HEK293T (cell line): ENCODE measurements at regions not wholly inside any gene's neighbourhood (a gene's known extent, or its start where the extent isn't known, plus 50 kb on each side); places are given as distances from the start of the nearest gene placed in this dataset.

Source experiments
- ARNT ChIP-seq: fragments of 450-650 bp; IDR thresholded peaks from 2 replicates; pipeline ENCODE4 v1.6.1; 2017; ENCODE audit warnings: mild to moderate bottlenecking
- FOXA1 ChIP-seq: fragments of 450-650 bp; IDR thresholded peaks from 2 replicates; pipeline ENCODE4 v1.6.1; 2016; ENCODE audit warnings: mild to moderate bottlenecking
- HDGF ChIP-seq: fragments of 450-650 bp; IDR thresholded peaks from 2 replicates; pipeline ENCODE4 v1.6.1; 2017; ENCODE audit warnings: antibody characterized with exemption, borderline replicate concordance
- LEF1 ChIP-seq: fragments of 450-650 bp; IDR thresholded peaks from 2 replicates; pipeline ENCODE4 v1.6.1; 2017; ENCODE audit warnings: mild to moderate bottlenecking, borderline replicate concordance
- SP1 ChIP-seq: fragments of 450-650 bp; IDR thresholded peaks from 2 replicates; pipeline ENCODE4 v1.6.1; 2017
- SUZ12 ChIP-seq: fragments of 450-650 bp; IDR thresholded peaks from 2 replicates; pipeline ENCODE4 v1.6.1; 2016; ENCODE audit warnings: mild to moderate bottlenecking
- ZNF384 ChIP-seq: fragments of 450-650 bp; IDR thresholded peaks from 2 replicates; pipeline ENCODE4 v1.6.1; 2016

- TF ChIP-seq HDGF (no peak), ARNT (no peak), SP1 (no peak), FOXA1 (no peak), ZNF384 (no peak), SUZ12 (no peak), LEF1 (no peak)
Observed at GRCh38 chr20:40446888-40447287, 242.1 kb downstream of the MAFB start.
